K562 (cell line): ENCODE measurements at regions not wholly inside any gene's neighbourhood (a gene's known extent, or its start where the extent isn't known, plus 50 kb on each side); places are given as distances from the start of the nearest gene placed in this dataset.

ENCODE experiments used
- ATAC-seq: fragments of 200-7000 bp; cut with Tn5 transposase; 3 replicates; pipeline ENCODE4 v1.9.1; 2020; ENCODE audit warnings: moderate library complexity
- BruUV-seq: library from RNA; stranded (reverse); fragments of 400-500 nt; replicated peaks from 2 replicates; lab custom pipeline; 2021; lab: Mats Ljungman, UMichigan
- CTCF ChIA-PET: fragments of 300-600 bp; formaldehyde crosslinking; extraction: SDS; loops from one replicate; lab custom pipeline; 2021; ENCODE audit warnings: low intra/inter-chr PET ratio; lab: Yijun Ruan, JAX
- POLR2A ChIA-PET: fragments of 300-600, 350-650 bp; sonication (Branson Sonifier 250); formaldehyde crosslinking; extraction: SDS; loops from one replicate; lab custom pipeline; 2021; ENCODE audit warnings: antibody characterized with exemption, inconsistent platforms; lab: Yijun Ruan, JAX
- DNase-seq, 4 experiments: peaks; one replicate each; pipeline versions ENCODE4 v3.0.0 to v3.0.0-alpha.2; 2011 to 2018; ENCODE audit warnings: low spot score in 3 of 4, mixed read lengths in 3 of 4; ENCODE audit errors: extremely low read depth in 1 of 4
- FAIRE-seq: peaks from 2 replicates; lab custom pipeline; 2011; peaks lifted over from hg19 to GRCh38; lab: Jason Lieb, UNC
- H2AFZ ChIP-seq: 2 replicates; pipeline ENCODE4 v1.6.0; 2011; ENCODE audit warnings: low read depth, low read length, control low read depth, inconsistent platforms
- H3K27ac ChIP-seq: fragments of 200-600 bp; 3 replicates; pipeline ENCODE4 v1.8.0; 2011; ENCODE audit warnings: low read depth, mild to moderate bottlenecking, control low read depth, inconsistent platforms, low read length, moderate library complexity, mixed read lengths; ENCODE audit errors: extremely low read depth
- H3K27me3 ChIP-seq, 2 experiments: fragments of 300-600 bp in 1 of 2; 2 replicates in 1 of 2; 3 replicates in 1 of 2; pipeline versions ENCODE4 v1.6.0 to v1.8.0; 2011; ENCODE audit warnings: inconsistent platforms in 2 of 2, low read length in 2 of 2, mild to moderate bottlenecking in 1 of 2, mixed read lengths in 1 of 2, moderate library complexity in 1 of 2; ENCODE audit not compliant: control insufficient read depth in 2 of 2, insufficient read depth in 2 of 2
- H3K36me3 ChIP-seq: fragments of 300-600 bp; 3 replicates; pipeline ENCODE4 v1.8.0; 2011; ENCODE audit warnings: mild to moderate bottlenecking, low read length, inconsistent platforms; ENCODE audit not compliant: control insufficient read depth, insufficient read depth
- H3K4me1 ChIP-seq, 2 experiments: fragments of 200-600 bp in 1 of 2; replicated peaks in 1 of 2; 2 replicates in 1 of 2; 3 replicates in 1 of 2; pipeline versions ENCODE4 v1.5.1 to v1.8.0; 2011; ENCODE audit warnings: inconsistent platforms in 2 of 2, low read length in 2 of 2, mild to moderate bottlenecking in 1 of 2, mixed read lengths in 1 of 2, moderate library complexity in 1 of 2; ENCODE audit not compliant: control insufficient read depth in 2 of 2, insufficient read depth in 2 of 2
- H3K4me2 ChIP-seq: 2 replicates; pipeline ENCODE4 v1.6.1; 2011; ENCODE audit warnings: low read length, control low read depth, inconsistent platforms, mixed read lengths; ENCODE audit not compliant: insufficient read depth
- H3K4me3 ChIP-seq: fragments of 200-600 bp; sonication (generic), shearing (Covaris generic); 2 replicates; pipeline ENCODE4 v1.5.1; 2016; ENCODE audit warnings: control low read depth, inconsistent platforms
- H3K79me2 ChIP-seq: fragments of 200-600 bp; 3 replicates; pipeline ENCODE4 v1.8.0; 2011; ENCODE audit warnings: low read length, inconsistent platforms; ENCODE audit not compliant: control insufficient read depth, insufficient read depth
- H3K9ac ChIP-seq, 2 experiments: 2 replicates each; pipeline versions ENCODE4 v1.6.0 to v1.6.1; 2011; ENCODE audit warnings: low read depth in 2 of 2, low read length in 2 of 2, control low read depth in 1 of 2, inconsistent platforms in 1 of 2, mild to moderate bottlenecking in 1 of 2, mixed read lengths in 1 of 2; ENCODE audit not compliant: insufficient read depth in 1 of 2
- H3K9me1 ChIP-seq: one replicate; pipeline ENCODE4 v1.6.0; 2011; ENCODE audit warnings: inconsistent platforms, mild to moderate bottlenecking, low read length, moderate library complexity; ENCODE audit not compliant: control insufficient read depth, insufficient read depth
- H3K9me3 ChIP-seq: replicated peaks from 2 replicates; pipeline ENCODE4 v1.5.1; 2011; ENCODE audit warnings: low read depth, low read length, inconsistent platforms; ENCODE audit not compliant: control insufficient read depth, insufficient read depth
- H4K20me1 ChIP-seq: replicated peaks from 2 replicates; pipeline ENCODE4 v1.6.1; 2011; ENCODE audit warnings: low read length, inconsistent platforms, mixed read lengths; ENCODE audit not compliant: control insufficient read depth, insufficient read depth
- ATF4 ChIP-seq: fragments of 450-650 bp; formaldehyde crosslinking; IDR thresholded peaks from 2 replicates; pipeline ENCODE4 v1.4.0; 2022; ENCODE audit warnings: mild to moderate bottlenecking, moderate library complexity
- EWSR1 ChIP-seq: fragments of 450-650 bp; IDR thresholded peaks from 2 replicates; pipeline ENCODE4 v1.6.1; 2018; ENCODE audit warnings: borderline replicate concordance, mild to moderate bottlenecking, low read depth, moderate library complexity; ENCODE audit not compliant: partially characterized antibody
- HOXB6 ChIP-seq: fragments of 250-450 bp; sonication (Bioruptor Pico); IDR thresholded peaks from 2 replicates; pipeline ENCODE4 v1.5.1; 2022; ENCODE audit warnings: mild to moderate bottlenecking, borderline replicate concordance
- SREBF2 ChIP-seq: sonication (generic); formaldehyde crosslinking; IDR thresholded peaks from 2 replicates; pipeline ENCODE4 v1.4.0; 2020; ENCODE audit warnings: mild to moderate bottlenecking, missing genetic modification reagents
- ZNF133 ChIP-seq: fragments of 250-450 bp; sonication (Bioruptor Pico); IDR thresholded peaks from 2 replicates; pipeline ENCODE4 v1.4.0; 2020; ENCODE audit warnings: mild to moderate bottlenecking
- ZNF174 ChIP-seq: fragments of 250-450 bp; sonication (Bioruptor Pico); IDR thresholded peaks from 2 replicates; pipeline ENCODE4 v1.4.0; 2020; ENCODE audit warnings: mild to moderate bottlenecking
- ZNF239 ChIP-seq: fragments of 250-450 bp; sonication (Bioruptor Pico); IDR thresholded peaks from 2 replicates; pipeline ENCODE4 v1.4.0; 2020; ENCODE audit warnings: mild to moderate bottlenecking
- ZNF282 ChIP-seq: sonication (generic); formaldehyde crosslinking; IDR thresholded peaks from 2 replicates; pipeline ENCODE4 v1.8.1; 2023; ENCODE audit warnings: missing genetic modification reagents
- ZNF583 ChIP-seq: fragments of 250-450 bp; sonication (Bioruptor Pico); IDR thresholded peaks from 2 replicates; pipeline ENCODE4 v1.4.0; 2020
- ZNF644 ChIP-seq: fragments of 200-800 bp; sonication (Bioruptor generic); IDR thresholded peaks from 2 replicates; pipeline ENCODE4 v1.6.1; 2016; ENCODE audit warnings: low read depth, missing genetic modification characterization, missing compliant biosample characterization
- WGBS: fragments of 100-300 bp; shearing (Covaris generic); methylation state at CpG from one replicate; pipeline ENCODE4 v1.1.6; 2016; ENCODE audit warnings: low coverage, mixed read lengths; ENCODE audit not compliant: insufficient coverage; ENCODE audit errors: missing lambda C conversion rate; 5-methylcytosine and 5-hydroxymethylcytosine counted together
- in situ Hi-C: fragments of 300-500 bp; cut with MboI; formaldehyde crosslinking; loops from 4 replicates; pipeline ENCODE4 v1.15.0; 2018; ENCODE audit warnings: inconsistent platforms, mixed read lengths
- intact Hi-C: fragments of 100-400 bp; cut with micrococcal nuclease; formaldehyde crosslinking; loops from 2 replicates; pipeline ENCODE4 v1.14.2; 2022
- TF ChIP-seq, protein P1 (sequence below): sonication (generic); IDR thresholded peaks from 2 replicates; pipeline ENCODE4 v1.6.1; 2016
- TF ChIP-seq, protein P2 (sequence below): fragments of 450-650 bp; IDR thresholded peaks from 2 replicates; pipeline ENCODE4 v1.6.1; 2018; ENCODE audit warnings: mild to moderate bottlenecking, low read depth; ENCODE audit not compliant: partially characterized antibody
- TF ChIP-seq, protein P3 (sequence below): IDR thresholded peaks from 2 replicates; pipeline ENCODE4 v1.6.1; 2012; ENCODE audit warnings: low read depth, low read length, improper control_type of control experiment, borderline replicate concordance
- TF ChIP-seq, protein P4 (sequence below): fragments of 150-350 bp; IDR thresholded peaks from 2 replicates; pipeline ENCODE4 v1.6.1; 2014; ENCODE audit warnings: low read depth, mild to moderate bottlenecking, low read length, borderline replicate concordance

DNA sequence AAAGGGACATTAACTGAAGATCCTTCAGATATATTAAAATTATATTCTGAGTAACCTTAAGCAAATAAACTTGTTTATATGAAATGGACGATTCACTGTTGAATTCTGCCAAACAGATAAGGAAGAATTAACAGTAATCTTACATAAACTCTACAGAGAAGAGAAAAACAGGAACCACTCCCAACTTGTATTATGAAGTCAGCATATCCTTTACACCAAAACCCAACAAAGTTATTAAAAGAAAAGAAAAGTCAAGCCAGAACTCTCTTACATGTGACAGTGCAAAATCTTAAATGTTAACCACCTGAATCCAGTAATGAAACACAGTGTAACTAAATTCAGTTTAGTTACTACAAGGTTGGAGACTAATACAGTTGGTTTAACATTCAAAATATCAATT is 185.8 kb downstream of the DEPDC1B start:
- H3K9ac ChIP-seq: no peak overlapping the region
- H3K36me3 ChIP-seq: no peaks in the 10 kb centered on the region
- H3K27me3 ChIP-seq: no peaks in the 10 kb centered on the region
- no peaks in the 10 kb centered on the region for H3K4me1 ChIP-seq
- no peak overlapping the region for H3K4me3 ChIP-seq
- CTCF ChIA-PET: interaction anchor here (0.6 kb wide), 1 partner anchor 1147 kb away, joined by 3 read pairs; no protein-coding TSS in a partner anchor
- H3K9me1 ChIP-seq: no peaks in the 10 kb centered on the region
- H3K9me3 ChIP-seq: no peaks in the 10 kb centered on the region
- POLR2A ChIA-PET: no interaction called here
- ATAC-seq (no peak), DNase-seq (no peak), FAIRE-seq (no peak)
- no peak overlapping the region for H2AFZ ChIP-seq
- H4K20me1 ChIP-seq: no peaks in the 10 kb centered on the region
- no peaks in the 10 kb centered on the region for H3K79me2 ChIP-seq
- intact Hi-C loops: no loop called here
- no TSS peak for BruUV-seq
- no peak overlapping the region for H3K4me2 ChIP-seq
- no peak overlapping the region for H3K27ac ChIP-seq
- in situ Hi-C loops: no loop called here
- WGBS: 0% methylated on average over 1 of the region's 1 CpG
- no peak for TF ChIP-seq ZNF133 (CRISPR knock-in tag)
- no peak for TF ChIP-seq EWSR1
- TF ChIP-seq, protein P1, sequence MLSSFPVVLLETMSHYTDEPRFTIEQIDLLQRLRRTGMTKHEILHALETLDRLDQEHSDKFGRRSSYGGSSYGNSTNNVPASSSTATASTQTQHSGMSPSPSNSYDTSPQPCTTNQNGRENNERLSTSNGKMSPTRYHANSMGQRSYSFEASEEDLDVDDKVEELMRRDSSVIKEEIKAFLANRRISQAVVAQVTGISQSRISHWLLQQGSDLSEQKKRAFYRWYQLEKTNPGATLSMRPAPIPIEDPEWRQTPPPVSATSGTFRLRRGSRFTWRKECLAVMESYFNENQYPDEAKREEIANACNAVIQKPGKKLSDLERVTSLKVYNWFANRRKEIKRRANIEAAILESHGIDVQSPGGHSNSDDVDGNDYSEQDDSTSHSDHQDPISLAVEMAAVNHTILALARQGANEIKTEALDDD: no peak
- no peak for TF ChIP-seq ZNF282 (CRISPR knock-in tag)
- TF ChIP-seq ATF4 (CRISPR knock-in tag): no peak
- TF ChIP-seq SREBF2: no peak
- TF ChIP-seq, protein P2, sequence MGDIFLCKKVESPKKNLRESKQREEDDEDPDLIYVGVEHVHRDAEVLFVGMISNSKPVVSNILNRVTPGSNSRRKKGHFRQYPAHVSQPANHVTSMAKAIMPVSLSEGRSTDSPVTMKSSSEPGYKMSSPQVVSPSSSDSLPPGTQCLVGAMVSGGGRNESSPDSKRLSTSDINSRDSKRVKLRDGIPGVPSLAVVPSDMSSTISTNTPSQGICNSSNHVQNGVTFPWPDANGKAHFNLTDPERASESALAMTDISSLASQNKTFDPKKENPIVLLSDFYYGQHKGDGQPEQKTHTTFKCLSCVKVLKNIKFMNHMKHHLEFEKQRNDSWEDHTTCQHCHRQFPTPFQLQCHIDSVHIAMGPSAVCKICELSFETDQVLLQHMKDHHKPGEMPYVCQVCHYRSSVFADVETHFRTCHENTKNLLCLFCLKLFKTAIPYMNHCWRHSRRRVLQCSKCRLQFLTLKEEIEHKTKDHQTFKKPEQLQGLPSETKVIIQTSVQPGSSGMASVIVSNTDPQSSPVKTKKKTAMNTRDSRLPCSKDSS: no peak
- no peak for TF ChIP-seq ZNF583 (CRISPR knock-in tag)
- no peak for TF ChIP-seq ZNF239
- TF ChIP-seq, protein P3, sequence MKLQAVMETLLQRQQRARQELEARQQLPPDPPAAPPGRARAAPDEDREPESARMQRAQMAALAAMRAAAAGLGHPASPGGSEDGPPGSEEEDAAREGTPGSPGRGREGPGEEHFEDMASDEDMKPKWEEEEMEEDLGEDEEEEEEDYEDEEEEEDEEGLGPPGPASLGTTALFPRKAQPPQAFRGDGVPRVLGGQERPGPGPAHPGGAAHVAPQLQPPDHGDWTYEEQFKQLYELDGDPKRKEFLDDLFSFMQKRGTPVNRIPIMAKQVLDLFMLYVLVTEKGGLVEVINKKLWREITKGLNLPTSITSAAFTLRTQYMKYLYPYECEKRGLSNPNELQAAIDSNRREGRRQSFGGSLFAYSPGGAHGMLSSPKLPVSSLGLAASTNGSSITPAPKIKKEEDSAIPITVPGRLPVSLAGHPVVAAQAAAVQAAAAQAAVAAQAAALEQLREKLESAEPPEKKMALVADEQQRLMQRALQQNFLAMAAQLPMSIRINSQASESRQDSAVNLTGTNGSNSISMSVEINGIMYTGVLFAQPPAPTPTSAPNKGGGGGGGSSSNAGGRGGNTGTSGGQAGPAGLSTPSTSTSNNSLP: no peak
- no peak for TF ChIP-seq HOXB6 (CRISPR knock-in tag)
- TF ChIP-seq, protein P4, sequence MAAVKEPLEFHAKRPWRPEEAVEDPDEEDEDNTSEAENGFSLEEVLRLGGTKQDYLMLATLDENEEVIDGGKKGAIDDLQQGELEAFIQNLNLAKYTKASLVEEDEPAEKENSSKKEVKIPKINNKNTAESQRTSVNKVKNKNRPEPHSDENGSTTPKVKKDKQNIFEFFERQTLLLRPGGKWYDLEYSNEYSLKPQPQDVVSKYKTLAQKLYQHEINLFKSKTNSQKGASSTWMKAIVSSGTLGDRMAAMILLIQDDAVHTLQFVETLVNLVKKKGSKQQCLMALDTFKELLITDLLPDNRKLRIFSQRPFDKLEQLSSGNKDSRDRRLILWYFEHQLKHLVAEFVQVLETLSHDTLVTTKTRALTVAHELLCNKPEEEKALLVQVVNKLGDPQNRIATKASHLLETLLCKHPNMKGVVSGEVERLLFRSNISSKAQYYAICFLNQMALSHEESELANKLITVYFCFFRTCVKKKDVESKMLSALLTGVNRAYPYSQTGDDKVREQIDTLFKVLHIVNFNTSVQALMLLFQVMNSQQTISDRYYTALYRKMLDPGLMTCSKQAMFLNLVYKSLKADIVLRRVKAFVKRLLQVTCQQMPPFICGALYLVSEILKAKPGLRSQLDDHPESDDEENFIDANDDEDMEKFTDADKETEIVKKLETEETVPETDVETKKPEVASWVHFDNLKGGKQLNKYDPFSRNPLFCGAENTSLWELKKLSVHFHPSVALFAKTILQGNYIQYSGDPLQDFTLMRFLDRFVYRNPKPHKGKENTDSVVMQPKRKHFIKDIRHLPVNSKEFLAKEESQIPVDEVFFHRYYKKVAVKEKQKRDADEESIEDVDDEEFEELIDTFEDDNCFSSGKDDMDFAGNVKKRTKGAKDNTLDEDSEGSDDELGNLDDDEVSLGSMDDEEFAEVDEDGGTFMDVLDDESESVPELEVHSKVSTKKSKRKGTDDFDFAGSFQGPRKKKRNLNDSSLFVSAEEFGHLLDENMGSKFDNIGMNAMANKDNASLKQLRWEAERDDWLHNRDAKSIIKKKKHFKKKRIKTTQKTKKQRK: no peak
- no peak for TF ChIP-seq ZNF174
- TF ChIP-seq ZNF644: no peak
